PC-9 (cell line): ENCODE measurements at regions not wholly inside any gene's neighbourhood (a gene's known extent, or its start where the extent isn't known, plus 50 kb on each side); places are given as distances from the start of the nearest gene placed in this dataset.

ENCODE experiments used
- EZH2 ChIP-seq: fragments of 200-600 bp; sonication (generic); IDR thresholded peaks from 2 replicates; pipeline ENCODE4 v1.8.0; 2017; ENCODE audit warnings: antibody characterized with exemption, low read depth
- TF ChIP-seq, protein P1 (sequence below): fragments of 200-600 bp; sonication (generic); conservative IDR thresholded peaks from 2 replicates; pipeline ENCODE4 v1.6.1; 2017; ENCODE audit warnings: mixed run types, antibody characterized with exemption, mild to moderate bottlenecking, moderate library complexity

- TF ChIP-seq, protein P1, sequence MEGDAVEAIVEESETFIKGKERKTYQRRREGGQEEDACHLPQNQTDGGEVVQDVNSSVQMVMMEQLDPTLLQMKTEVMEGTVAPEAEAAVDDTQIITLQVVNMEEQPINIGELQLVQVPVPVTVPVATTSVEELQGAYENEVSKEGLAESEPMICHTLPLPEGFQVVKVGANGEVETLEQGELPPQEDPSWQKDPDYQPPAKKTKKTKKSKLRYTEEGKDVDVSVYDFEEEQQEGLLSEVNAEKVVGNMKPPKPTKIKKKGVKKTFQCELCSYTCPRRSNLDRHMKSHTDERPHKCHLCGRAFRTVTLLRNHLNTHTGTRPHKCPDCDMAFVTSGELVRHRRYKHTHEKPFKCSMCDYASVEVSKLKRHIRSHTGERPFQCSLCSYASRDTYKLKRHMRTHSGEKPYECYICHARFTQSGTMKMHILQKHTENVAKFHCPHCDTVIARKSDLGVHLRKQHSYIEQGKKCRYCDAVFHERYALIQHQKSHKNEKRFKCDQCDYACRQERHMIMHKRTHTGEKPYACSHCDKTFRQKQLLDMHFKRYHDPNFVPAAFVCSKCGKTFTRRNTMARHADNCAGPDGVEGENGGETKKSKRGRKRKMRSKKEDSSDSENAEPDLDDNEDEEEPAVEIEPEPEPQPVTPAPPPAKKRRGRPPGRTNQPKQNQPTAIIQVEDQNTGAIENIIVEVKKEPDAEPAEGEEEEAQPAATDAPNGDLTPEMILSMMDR, result no peak
- no peak for TF ChIP-seq EZH2
Measured at GRCh38 chr9:15047028-15047551, 136.9 kb upstream of the FREM1 start.
